GM19438 (cell line): ENCODE measurements at regions not wholly inside any gene's neighbourhood (a gene's known extent, or its start where the extent isn't known, plus 50 kb on each side); places are given as distances from the start of the nearest gene placed in this dataset.
"Not testable (repeated sequence)": the region's sequence is repeated elsewhere in the genome, so short reads cannot be mapped to it uniquely, and the experiment has no call there.

Experiments
- ATAC-seq: cut with Tn5 transposase; IDR thresholded peaks from one replicate; pipeline ENCODE4 v1.9.1; 2021; ENCODE audit warnings: low read depth; ENCODE audit not compliant: unreplicated experiment

DNA sequence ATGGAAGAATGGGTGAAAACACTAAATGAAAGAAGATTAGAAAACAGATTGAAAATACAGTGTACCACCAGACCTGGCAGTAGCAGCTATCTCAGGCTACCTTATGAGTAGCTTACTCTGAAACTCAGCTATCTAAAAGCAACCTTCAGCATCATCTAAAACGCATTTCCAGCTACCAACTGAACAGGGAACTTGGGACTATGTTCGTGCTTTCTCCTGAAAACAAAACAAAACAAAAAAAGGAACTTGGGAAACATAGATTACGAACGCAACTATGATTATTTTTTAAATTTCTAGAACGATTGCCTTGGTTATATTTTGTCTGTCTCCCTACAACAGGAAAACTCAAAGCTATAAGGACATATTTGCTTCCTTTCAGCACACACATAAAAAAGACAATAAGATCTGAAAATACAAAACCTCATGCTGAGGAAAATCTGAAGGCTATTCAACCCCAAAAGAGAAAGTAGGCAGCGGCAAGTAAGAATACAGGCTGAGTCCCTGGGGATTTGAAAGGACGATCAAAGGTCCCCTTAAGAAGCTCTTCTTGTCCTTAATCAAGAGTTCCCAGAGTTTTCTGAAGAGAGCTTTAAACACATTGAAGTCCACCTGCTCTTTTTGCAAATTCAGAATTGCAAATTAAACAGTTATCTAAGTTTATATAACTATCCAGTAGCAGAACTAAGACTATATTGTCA, 53.4 kb downstream of the OR2K2 start:
- ATAC-seq = no peak

DNA sequence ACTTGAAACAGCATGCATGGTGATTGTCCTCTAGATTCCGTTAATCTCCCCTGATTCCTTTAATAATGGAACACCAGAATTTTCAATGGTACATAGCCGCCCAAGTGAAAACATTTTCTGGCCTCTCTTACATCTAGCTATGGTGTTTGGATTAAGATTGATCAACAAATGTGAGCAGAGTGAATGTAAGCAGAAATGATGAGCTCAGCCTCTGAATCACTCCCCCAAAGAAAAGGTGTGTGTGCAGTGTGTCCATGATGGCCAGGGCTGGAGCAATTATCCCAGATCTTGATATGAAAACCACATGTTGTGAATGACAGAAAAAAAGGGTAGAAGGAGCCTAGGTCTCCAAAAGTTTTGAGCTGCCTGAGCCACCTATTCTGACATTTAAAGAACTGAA, 55.3 kb downstream of the OR2K2 start:
- ATAC-seq = no peak

DNA sequence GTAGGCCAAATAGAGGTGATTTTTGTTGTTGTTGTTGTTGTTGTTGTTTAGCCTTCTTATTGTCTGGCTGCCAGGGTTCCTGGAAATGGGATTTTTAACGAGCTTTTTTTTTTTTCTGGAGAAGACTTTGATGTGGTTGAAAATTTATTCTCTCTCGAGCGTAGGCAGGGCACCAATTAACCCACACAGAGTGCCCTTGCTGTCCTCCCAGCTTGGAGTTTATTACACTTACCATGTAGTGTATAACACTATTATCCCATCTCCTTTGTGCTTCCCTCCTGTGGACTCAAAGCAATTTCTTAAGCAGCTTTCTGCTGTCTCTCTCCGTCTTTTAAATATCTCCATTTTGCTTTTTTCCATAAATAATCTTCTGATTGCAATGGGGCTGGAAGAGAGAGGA, 57.4 kb downstream of the OR2K2 start:
- no peak for ATAC-seq

DNA sequence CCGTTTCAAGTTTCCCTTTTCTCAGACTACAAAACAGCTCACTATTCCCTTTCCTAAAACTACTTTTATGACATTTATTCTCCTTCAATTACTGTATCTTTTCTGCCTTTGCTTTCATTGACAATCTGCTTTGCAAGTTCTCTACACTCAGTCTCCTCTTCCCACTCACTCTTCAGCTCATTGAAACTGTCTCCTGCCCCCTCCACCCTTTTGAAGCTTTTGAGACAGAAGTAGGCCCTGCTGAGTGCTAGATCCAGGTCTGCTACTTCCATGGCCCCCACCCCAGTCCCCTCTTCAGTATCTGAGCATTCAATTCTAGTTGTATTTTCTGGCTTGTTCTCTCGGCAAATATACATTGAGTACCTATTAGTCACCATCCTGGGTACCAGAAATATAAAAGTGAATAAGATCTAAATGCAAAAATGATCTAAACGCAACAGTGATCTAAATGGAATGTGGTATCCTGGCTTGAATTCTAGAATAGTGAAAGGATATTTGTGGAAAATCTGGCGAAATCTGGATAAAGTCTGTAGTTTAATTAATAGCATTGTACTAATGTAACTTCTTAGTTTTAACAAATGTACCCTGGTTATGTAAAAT, 58.4 kb downstream of the OR2K2 start:
- no peak for ATAC-seq

DNA sequence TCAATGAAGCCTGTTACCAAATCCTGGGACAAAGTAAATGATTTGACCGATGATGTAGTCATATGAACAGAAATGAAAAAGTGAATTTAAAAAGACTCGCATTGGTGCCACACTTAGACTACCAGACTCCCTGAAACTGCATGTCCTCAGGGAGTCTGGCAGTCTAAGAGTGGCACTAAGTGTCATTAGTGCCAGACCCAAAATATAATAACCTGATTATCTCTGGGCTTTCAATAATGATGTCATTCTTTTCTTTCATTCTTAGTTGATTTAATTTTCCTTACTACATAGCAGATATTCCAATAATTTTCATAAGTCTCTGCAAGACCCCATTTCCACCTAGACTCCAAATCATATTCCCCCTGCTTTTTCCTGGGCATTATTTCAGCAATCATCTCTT, 59.0 kb downstream of the OR2K2 start:
- ATAC-seq = no peak

DNA sequence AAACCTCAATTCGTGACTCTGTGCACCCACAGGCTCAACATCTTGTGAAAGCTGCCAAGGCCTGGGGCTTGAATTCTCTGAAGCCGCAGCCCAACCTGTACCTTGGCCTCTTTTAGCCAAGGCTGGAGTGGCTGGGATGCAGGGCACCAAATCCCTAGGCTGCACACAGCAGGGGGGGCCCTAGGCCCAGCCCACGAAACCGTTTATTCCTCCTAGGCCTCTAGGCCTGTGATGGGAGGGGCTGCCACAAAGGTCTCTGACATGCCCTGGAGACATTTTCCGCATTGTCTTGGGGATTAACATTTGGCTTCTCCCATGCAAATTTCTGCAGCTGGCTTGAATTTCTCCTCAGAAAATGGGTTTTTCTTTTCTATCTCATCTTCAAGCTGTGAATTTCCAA, 64.0 kb downstream of the OR2K2 start:
- ATAC-seq = not testable (repeated sequence)

DNA sequence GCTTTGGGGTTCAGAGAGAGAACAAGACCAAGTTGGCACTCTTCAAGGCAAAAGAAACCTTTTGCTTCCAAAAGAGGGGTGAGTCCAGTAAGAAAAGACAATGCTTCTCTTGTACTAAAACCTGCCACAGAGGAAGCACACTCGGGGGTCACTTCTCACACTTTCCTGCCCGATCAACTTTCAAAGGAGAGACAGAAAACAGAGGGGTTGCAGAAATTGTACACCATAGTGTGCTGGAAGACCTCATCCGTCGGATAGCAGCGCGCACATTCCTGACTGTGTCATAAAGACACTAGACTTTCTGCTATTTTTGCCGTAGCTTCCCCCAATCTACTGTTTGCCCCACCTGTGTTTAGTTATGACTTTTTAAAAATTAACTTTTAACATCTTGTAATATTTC, 66.9 kb downstream of the OR2K2 start:
- ATAC-seq = no peak

DNA sequence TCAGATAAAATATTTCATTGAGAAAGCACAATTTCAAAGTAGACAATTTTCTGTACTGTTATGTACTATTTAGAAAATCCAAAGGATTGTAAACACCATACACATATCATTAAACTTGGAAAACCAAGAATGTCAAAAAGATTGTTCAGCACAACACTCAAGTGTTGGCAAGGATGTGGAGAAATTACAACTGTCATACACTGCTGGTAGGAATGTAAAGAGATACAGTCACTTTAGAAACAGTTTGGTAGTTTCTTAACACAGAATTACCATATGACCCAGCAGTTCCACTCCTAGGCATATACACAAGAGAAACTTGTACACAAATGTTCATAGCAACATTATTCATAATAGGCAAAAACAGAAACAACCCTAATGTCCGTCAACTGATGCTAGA, 71.2 kb downstream of the OR2K2 start:
- ATAC-seq = no peak

DNA sequence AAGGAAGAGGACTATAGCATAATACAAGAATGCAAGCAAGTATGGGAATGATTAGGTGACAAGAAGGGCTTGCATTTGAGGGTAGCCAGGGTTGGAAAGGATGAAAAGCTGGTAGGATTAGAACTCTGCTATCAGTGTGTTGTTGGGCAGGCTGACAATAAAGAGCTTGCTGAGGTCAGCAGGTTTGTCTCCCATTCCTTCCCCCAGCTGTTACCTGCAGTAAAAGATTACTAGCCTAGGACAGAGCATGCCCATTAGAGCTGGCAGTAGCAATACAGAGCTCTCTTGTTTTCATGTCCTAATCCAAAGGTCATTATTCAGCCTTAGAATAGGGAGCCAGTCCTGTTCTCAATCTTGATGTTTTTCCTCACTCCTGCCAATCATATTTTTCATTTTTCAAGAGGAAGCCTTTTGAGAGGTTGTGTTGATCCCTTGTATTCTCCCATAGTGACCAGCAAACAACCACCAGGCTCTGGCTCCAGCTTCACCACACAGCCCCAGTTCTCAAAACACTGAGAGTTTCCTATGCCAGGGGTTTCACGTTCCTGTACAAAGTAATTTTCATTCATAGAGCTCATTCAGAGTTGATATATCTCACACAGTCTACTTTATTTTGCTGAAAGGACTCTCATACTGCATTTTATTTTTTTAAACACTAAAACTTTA, 71.7 kb downstream of the OR2K2 start:
- no peak for ATAC-seq

DNA sequence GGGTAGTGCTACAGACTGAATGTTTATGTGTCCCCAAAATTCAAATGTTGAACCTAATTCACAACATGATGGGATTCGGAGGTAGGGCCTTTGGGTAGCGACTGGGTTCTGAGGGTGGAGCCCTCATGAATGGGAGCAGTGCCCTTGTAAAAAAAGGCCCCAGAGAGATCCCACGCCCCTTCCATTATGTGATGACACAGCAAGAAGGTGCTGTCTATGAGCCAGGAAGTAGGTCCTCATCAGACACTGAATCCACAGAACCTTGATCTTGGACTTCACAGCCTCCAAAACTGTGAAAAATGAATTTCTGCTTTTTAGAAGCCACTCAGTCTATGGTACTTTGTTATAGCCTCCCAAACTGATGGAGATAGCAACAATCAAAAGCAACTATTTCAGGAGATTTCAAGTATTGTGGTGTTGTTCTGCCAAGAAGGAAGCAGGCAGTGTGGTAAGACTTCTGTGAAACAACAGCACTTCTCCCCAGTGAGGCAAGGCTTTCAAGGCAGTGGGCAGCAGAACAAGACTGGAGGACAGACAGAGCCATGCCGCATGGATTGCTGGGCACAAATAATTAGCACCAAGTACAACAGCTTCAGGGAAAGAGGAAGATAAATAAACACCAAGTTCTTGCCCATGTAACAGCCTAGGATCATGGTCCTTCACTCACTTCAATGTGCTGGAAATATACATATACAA, 76.1 kb downstream of the OR2K2 start:
- ATAC-seq = no peak

DNA sequence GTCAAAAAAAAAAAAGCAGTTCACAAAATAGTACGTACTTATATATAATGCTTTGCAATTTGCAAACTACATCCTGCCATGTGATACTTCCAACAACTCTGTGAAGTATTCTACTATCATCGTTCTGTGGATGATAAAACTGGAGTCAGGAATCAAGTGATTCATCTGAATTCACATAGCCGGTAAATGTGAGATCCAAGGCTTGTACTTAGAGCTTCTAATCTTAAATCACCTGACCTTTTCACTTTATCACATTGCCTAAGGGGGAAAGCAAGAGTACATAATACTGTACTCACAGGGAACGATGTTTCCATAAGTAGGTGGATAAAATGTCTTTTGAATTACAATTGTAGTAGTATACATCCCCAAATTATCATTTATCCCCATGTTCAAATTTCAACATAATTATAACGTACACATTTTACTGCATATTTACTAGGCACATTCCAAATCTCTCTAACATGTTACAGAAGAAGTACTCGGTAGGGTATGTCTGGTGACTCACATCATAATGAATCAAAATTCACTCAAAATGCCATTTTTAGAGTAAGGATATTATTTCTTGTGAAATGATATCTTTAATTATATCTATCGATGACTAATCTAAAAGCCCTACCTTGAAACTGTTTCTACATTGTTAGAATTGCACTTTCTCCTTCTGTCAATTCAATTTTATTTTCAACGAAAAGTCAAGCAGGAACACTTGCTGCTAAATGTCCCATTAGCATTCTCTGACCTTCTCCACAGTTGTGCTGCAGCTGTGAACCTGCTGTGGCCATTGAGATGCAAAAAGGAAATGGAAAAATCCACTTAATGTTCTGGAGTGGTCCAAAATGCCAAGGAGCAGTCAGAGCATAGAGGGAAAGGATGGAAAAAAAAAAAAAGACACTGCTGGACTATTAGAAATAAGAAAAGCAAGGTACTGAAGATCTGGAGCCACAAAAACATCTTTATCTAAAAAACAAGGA, 78.9 kb downstream of the OR2K2 start:
- ATAC-seq = no peak

DNA sequence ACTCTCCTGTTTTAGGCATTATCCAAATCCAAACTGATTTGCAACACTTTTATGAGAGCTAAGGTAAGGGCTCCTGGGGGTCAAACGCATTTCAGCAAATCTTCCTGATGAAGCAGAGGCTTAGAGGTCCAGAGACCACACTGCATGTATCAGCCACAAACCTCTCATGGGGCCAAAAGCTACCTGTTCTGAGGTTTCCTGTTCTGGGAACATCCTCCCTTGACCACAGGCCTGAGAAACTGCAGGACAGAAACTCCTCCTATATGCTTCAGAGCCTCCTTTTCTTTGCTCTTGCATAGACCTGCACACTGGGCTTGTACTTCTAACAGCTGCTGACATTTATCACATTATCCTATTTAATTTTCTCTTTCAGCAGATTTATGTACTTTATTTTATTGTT, 92.6 kb downstream of the OR2K2 start:
- no peak for ATAC-seq

DNA sequence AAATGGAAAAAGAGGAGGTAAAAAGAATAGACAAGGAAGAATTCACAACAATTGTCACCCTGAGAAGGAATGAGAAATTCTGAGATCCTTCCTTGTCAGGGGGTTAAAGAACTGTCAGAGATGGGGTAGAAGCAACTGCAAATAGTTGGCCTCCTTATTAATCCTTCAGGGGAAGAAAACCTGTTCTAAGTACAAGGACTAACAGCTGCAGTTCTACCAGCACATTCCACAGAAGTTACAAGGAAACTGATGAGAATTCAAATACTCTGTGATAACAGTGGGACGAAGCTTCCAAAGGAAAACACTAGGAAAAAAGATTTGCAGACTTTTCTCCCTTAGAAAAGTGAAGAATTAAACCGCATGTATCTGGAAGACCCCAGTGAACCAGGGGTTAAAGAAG, 93.7 kb downstream of the OR2K2 start:
- no peak for ATAC-seq

DNA sequence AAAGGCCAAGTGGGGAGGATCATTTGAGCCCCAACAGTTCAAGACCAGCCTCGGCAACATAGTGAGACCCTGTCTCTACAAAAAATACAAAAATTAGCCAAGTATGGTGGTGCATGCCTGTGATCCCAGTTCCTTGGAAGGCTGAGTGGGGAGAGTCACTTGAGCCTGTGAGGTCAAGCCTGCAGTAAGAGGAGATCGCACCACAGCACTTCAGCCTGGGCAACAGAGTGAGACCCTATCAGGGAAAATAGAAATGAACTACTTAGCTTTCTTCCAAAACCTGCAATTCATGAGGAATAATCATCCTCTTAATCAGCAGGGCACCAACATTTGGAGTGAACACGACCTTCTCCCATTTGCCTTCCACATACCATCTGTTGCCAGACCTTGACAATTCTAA, 96.1 kb downstream of the OR2K2 start:
- ATAC-seq = no peak

DNA sequence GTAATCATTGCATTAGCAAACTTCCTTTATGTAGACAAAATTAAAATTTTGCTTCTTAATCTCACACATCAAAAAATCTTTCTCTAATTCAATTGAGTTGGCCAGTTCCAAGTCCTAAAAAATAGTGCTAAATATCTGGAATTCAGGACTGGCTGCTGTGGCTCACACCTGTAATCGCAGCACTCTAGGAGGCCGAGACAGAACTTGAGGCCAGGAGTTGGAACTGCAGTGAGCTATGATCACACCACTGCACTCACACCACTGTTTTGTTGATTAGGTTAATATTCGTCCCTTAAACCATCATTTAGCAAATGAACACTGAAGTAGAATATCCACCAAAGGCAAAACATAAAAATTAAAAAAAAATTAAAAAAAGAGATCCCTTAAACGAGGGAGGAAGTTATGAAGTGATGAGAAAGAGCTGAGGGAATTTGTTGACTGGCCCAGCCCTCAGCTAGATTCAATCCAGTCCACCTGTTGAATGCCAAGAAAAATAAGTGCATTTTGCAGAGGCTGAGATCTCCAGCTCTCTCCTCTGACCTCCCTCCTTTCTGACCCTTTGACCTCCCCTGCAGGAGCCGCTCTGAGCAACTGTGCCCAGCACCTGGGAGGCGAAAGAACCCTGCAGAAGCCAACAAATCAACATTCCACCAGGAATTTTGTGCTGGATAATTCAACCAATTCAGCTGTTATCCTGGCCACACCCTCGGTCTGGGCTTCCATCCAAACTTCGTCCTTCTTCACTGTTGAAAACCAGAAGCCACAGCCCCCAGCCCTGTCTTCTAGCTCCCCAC, 96.8 kb downstream of the OR2K2 start:
- no peak for ATAC-seq

DNA sequence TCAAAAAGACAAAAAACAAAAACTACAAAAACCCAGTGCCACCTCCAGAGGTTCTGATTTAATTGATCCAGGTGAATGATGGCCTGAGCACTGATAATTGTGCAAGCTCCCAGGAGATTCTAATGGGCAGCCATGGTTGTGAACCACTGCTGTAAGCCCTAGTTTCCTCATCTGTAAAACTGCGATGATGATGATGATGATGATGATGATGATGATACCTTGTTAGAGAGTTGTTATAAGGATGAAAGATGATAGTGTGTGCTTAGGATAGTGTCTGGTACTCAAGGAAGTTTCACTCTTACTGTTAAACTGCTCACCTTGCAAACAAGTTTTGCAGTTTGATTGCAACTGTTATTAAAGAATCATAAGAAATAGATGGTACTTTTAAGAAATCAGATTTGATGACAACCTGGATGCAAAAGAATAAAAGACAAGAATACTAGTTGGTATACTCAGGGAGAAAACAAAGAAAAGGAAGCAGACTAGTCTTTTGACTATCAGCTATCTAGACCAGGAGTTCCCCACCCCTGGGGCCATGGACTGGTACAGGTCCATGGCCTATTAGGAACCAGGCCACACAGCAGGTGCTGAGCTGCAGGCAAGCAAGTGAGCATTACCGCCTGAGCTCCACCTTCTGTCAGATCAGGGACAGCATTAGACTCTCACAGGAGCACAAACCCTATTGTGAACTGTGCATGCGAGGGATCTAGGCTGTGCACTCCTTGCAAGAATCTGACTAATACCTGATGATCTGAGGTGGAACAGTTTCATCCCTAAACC, 98.0 kb downstream of the OR2K2 start:
- no peak for ATAC-seq

DNA sequence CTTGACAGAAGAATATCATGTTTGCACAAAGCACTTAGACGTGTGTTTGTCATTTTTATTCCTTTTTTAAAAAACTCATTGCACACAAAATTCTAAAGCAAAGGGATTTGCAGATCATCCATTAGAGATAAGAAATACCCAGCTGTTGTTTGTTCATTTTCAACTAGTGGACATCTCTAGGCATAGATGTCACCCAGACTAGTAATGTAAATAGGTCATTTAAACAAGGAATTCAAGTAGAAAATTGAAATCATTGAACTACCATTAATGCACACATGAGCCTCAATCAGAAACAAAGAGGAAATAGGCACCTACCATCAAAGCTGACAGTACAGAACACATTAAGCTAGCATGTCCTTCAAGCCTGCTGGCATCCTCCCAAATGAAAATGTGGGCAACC, 107.3 kb downstream of the OR2K2 start:
- no peak for ATAC-seq

DNA sequence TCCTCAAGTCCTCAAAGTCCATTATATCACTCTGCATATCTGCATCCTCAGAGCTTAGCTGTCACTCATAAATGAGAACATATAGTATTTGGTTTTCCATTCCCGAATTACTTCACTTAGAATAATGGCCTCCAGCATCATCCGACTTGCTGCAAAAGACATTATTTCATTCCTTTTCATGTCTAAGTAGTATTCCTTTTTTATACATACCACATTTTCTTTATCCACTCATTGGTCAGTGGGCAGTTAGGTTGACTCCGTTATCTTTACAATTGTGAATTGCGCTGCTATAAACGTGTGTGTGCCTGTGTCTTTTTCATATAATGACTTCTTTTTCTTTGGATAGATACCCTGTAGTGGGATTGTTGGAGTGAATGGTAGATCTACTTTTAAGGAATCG, 117.2 kb downstream of the OR2K2 start:
- no peak for ATAC-seq

DNA sequence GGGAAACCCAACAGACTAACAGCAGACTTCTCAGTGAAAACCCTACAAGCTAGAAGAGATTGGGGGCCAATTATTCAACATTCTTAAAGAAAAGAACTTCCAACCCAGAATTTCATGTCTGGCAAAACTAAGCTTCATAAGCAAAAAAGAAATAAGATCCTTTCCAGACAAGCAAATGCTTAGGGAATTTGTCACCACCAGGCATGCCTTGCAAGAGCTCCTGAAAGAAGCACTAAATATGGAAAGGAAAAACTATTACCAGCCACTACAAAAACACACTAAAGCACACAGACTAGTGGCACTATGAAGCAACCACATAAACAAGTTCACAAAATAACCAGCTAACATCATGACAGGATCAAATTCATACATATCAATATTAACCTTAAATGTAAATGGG, 131.1 kb downstream of the OR2K2 start:
- ATAC-seq = no peak
